ENCODE measurements at regions not wholly inside any gene's neighbourhood (a gene's known extent, or its start where the extent isn't known, plus 50 kb on each side); places are given as distances from the start of the nearest gene placed in this dataset.
A peak's percentile ranks its signal among the peaks of the same experiment; 100 is the strongest.

- peak; percentile 49 for TF ChIP-seq JUN (IDR thresholded peaks at IDR 0.05; ENCODE audit: borderline replicate concordance, insufficient read depth, insufficient read length, low read depth)
- TF ChIP-seq, protein P1, sequence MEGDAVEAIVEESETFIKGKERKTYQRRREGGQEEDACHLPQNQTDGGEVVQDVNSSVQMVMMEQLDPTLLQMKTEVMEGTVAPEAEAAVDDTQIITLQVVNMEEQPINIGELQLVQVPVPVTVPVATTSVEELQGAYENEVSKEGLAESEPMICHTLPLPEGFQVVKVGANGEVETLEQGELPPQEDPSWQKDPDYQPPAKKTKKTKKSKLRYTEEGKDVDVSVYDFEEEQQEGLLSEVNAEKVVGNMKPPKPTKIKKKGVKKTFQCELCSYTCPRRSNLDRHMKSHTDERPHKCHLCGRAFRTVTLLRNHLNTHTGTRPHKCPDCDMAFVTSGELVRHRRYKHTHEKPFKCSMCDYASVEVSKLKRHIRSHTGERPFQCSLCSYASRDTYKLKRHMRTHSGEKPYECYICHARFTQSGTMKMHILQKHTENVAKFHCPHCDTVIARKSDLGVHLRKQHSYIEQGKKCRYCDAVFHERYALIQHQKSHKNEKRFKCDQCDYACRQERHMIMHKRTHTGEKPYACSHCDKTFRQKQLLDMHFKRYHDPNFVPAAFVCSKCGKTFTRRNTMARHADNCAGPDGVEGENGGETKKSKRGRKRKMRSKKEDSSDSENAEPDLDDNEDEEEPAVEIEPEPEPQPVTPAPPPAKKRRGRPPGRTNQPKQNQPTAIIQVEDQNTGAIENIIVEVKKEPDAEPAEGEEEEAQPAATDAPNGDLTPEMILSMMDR (IDR thresholded peaks at IDR 0.05; ENCODE audit: extremely low read depth in 1 of 2, insufficient read depth in 1 of 2, low read depth in 1 of 2, low read length in 2 of 2), result no peak
- TF ChIP-seq EZH2 (IDR thresholded peaks at IDR 0.05; ENCODE audit: borderline replicate concordance, low read depth, low read length, severe bottlenecking), result no peak
- peak; percentile 77 for TF ChIP-seq POLR2AphosphoS5 (IDR thresholded peaks at IDR 0.05; ENCODE audit: insufficient read depth, low read depth, low read length)
- TF ChIP-seq MYC (IDR thresholded peaks at IDR 0.05; ENCODE audit: low read depth, low read length), result no peak
- TF ChIP-seq POLR2A (IDR thresholded peaks at IDR 0.05; ENCODE audit: low read depth, low read length), result peak; percentile 47
- TF ChIP-seq FOS (IDR thresholded peaks at IDR 0.05; ENCODE audit: borderline replicate concordance, insufficient read depth, low read length), result peak; percentile 75
- TF ChIP-seq MAX (IDR thresholded peaks at IDR 0.05; ENCODE audit: insufficient read depth, insufficient read length), result no peak
Observed at GRCh38 chr20:22861990-22862389, 173.1 kb upstream of the SSTR4 start.

Measured in endothelial cell of umbilical vein (primary cell).